OCI-LY1 (cell line): ENCODE measurements at regions not wholly inside any gene's neighbourhood (a gene's known extent, or its start where the extent isn't known, plus 50 kb on each side); places are given as distances from the start of the nearest gene placed in this dataset.
"Not testable (repeated sequence)": the region's sequence is repeated elsewhere in the genome, so short reads cannot be mapped to it uniquely, and the experiment has no call there.

ENCODE experiments used
- H2AFZ ChIP-seq: fragments of 200-600 bp; sonication (generic), shearing (Covaris generic); 2 replicates; pipeline ENCODE4 v1.6.0; 2014; ENCODE audit warnings: antibody characterized with exemption, mild to moderate bottlenecking, low read length
- H3F3A ChIP-seq: fragments of 200-600 bp; sonication (generic), shearing (Covaris generic); 2 replicates; pipeline ENCODE4 v1.6.0; 2014; ENCODE audit warnings: mild to moderate bottlenecking, antibody characterized with exemption, low read length, moderate library complexity; ENCODE audit not compliant: insufficient read depth
- H3K27ac ChIP-seq: fragments of 200-600 bp; sonication (generic); 2 replicates; pipeline ENCODE4 v1.5.1; 2014; ENCODE audit warnings: low read length, mixed run types, mild to moderate bottlenecking, low read depth; ENCODE audit not compliant: poor library complexity, severe bottlenecking
- H3K27me3 ChIP-seq: fragments of 200-600 bp; sonication (generic); 2 replicates; pipeline ENCODE4 v1.6.0; 2014; ENCODE audit warnings: antibody characterized with exemption, mild to moderate bottlenecking, low read length, moderate library complexity; ENCODE audit not compliant: insufficient read depth
- H3K36me3 ChIP-seq: fragments of 200-600 bp; sonication (generic); 2 replicates; pipeline ENCODE4 v1.6.1; 2014; ENCODE audit warnings: mild to moderate bottlenecking, antibody characterized with exemption, low read length, moderate library complexity, mixed read lengths; ENCODE audit not compliant: insufficient read depth
- H3K4me1 ChIP-seq: fragments of 200-600 bp; sonication (generic); 2 replicates; pipeline ENCODE4 v1.5.1; 2014; ENCODE audit warnings: mild to moderate bottlenecking, low read length, moderate library complexity; ENCODE audit not compliant: insufficient read depth, severe bottlenecking
- H3K4me2 ChIP-seq: fragments of 200-600 bp; sonication (generic), shearing (Covaris generic); 2 replicates; pipeline ENCODE4 v1.6.1; 2014; ENCODE audit warnings: low read length
- H3K4me3 ChIP-seq: fragments of 200-600 bp; sonication (generic); 2 replicates; pipeline ENCODE4 v1.5.1; 2014; ENCODE audit warnings: low read length, low read depth, mild to moderate bottlenecking, mixed read lengths; ENCODE audit not compliant: poor library complexity, severe bottlenecking
- H3K79me2 ChIP-seq: fragments of 200-600 bp; shearing (Covaris generic); 2 replicates; pipeline ENCODE4 v1.6.1; 2016; ENCODE audit warnings: mixed run types, low read length, mixed read lengths; ENCODE audit not compliant: insufficient read depth
- H3K9ac ChIP-seq: fragments of 200-600 bp; sonication (generic), shearing (Covaris generic); 2 replicates; pipeline ENCODE4 v1.6.1; 2014; ENCODE audit warnings: mild to moderate bottlenecking, low read length, mixed read lengths
- H3K9me2 ChIP-seq: fragments of 200-600 bp; sonication (generic), shearing (Covaris generic); 2 replicates; pipeline ENCODE4 v1.6.1; 2014; ENCODE audit warnings: low read depth, mild to moderate bottlenecking, low read length, mixed read lengths
- H3K9me3 ChIP-seq: fragments of 200-600 bp; shearing (Covaris generic); 2 replicates; pipeline ENCODE4 v1.6.1; 2014; ENCODE audit warnings: low read length, mixed read lengths
- H4K20me1 ChIP-seq: fragments of 200-600 bp; sonication (generic), shearing (Covaris generic); 2 replicates; pipeline ENCODE4 v1.6.0; 2016; ENCODE audit warnings: mild to moderate bottlenecking, low read length; ENCODE audit not compliant: insufficient read depth
- CTCF ChIP-seq: fragments of 200-600 bp; sonication (generic), shearing (Covaris generic); IDR thresholded peaks from 2 replicates; pipeline ENCODE4 v1.5.1; 2017; ENCODE audit warnings: mild to moderate bottlenecking, antibody characterized with exemption, low read length, moderate library complexity, mixed read lengths
- EZH2 ChIP-seq: fragments of 200-600 bp; sonication (generic), shearing (Covaris generic); IDR thresholded peaks from 2 replicates; pipeline ENCODE4 v1.8.0; 2017; ENCODE audit warnings: borderline replicate concordance, mixed run types, mild to moderate bottlenecking, antibody characterized with exemption, low read length, moderate library complexity, mixed read lengths

GRCh38 chr9:135179976-135180375 is 92.5 kb downstream of the OLFM1 start:
- Histone ChIP-seq H3K4me2 (no peak overlapping the region), H3K27ac (no peak overlapping the region)
- TF ChIP-seq CTCF (no peak), EZH2 (no peak)

GRCh38 chr9:135180586-135180985 is 93.1 kb downstream of the OLFM1 start:
- H3K4me1 ChIP-seq: no peaks in the 10 kb centered on the region
- no peak overlapping the region for H3K27ac ChIP-seq
- no peaks in the 10 kb centered on the region for H3K27me3 ChIP-seq
- H3K36me3 ChIP-seq: no peaks in the 10 kb centered on the region
- no peak for TF ChIP-seq EZH2
- TF ChIP-seq CTCF: no peak
- H3K4me3 ChIP-seq: no peak overlapping the region
- H3K79me2 ChIP-seq: no peaks in the 10 kb centered on the region
- H3K4me2 ChIP-seq: no peak overlapping the region
- H4K20me1 ChIP-seq: no peaks in the 10 kb centered on the region
- no peaks in the 10 kb centered on the region for H3K9me2 ChIP-seq
- no peak overlapping the region for H3K9ac ChIP-seq
- H2AFZ ChIP-seq: no peak overlapping the region
- H3F3A ChIP-seq: no peaks in the 10 kb centered on the region
- no peaks in the 10 kb centered on the region for H3K9me3 ChIP-seq

More at GRCh38 chr9:135179976-135180375, 92.5 kb downstream of the OLFM1 start:
- Histone ChIP-seq H2AFZ (no peak overlapping the region), H4K20me1 (no peaks in the 10 kb centered on the region), H3K4me1 (no peaks in the 10 kb centered on the region), H3K27me3 (no peaks in the 10 kb centered on the region), H3K79me2 (no peaks in the 10 kb centered on the region), H3K9me2 (no peaks in the 10 kb centered on the region), H3K36me3 (no peaks in the 10 kb centered on the region), H3F3A (no peaks in the 10 kb centered on the region), H3K4me3 (no peak overlapping the region), H3K9me3 (no peaks in the 10 kb centered on the region), H3K9ac (no peak overlapping the region)

DNA sequence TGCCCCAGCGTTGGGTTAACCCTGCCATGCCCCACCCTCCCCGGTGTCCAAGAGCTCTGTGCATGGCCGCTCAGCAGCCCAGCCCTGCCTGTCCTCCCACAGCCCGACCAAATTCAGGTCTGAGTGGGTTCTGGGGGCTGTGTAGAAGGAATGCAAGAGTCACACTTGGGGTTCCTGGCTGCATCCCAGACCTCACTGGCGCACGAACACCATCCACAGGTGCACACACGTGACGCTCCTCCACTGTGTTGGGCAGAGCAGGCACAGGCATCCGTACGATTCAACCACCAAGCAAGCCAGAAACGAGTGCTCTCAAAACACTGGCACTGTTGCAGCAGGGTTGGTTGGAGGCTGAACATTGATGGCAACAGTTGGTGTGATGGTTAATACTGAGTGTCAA is 93.9 kb downstream of the OLFM1 start:
- Histone ChIP-seq H3K9ac (no peak overlapping the region), H3K4me1 (no peaks in the 10 kb centered on the region), H3K79me2 (no peaks in the 10 kb centered on the region), H3K4me3 (no peak overlapping the region), H4K20me1 (no peaks in the 10 kb centered on the region), H3K36me3 (no peaks in the 10 kb centered on the region), H3K27ac (no peak overlapping the region), H2AFZ (no peak overlapping the region), H3K27me3 (no peaks in the 10 kb centered on the region), H3K4me2 (no peak overlapping the region), H3F3A (no peaks in the 10 kb centered on the region), H3K9me3 (no peaks in the 10 kb centered on the region), H3K9me2 (no peaks in the 10 kb centered on the region)
- TF ChIP-seq EZH2 (no peak), CTCF (no peak)

DNA sequence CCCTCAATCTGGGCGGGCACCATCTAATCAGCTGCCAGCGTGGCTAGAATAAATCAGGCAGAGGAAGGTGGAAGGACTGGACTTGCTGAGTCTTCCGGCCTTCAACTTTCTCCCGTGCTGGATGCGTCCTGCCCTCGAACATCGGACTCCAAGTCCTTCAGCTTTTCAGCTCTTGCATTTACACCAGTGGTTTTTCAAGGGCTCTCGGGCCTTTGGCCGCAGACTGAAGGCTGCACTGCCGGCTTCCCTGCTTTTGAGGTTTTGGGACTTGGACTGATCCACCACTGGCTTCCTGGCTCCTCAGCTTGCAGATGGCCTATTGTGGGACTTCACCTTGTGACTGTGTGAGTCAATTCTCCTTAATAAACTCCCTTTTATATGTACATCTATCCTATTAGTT is 94.4 kb downstream of the OLFM1 start:
- H3K4me1 ChIP-seq, H3K9me2 ChIP-seq, H3K9me3 ChIP-seq, H3F3A ChIP-seq, H3K27ac ChIP-seq, H2AFZ ChIP-seq, H3K79me2 ChIP-seq, H3K4me2 ChIP-seq, H3K36me3 ChIP-seq, H3K4me3 ChIP-seq, H3K27me3 ChIP-seq, H3K9ac ChIP-seq, H4K20me1 ChIP-seq: not testable (repeated sequence)
